Duodenal mucosa (tissue), 2 donors: ENCODE measurements at regions not wholly inside any gene's neighbourhood (a gene's known extent, or its start where the extent isn't known, plus 50 kb on each side); places are given as distances from the start of the nearest gene placed in this dataset.

Source experiments
- H3K27ac ChIP-seq: one replicate; pipeline ENCODE4 v1.7.0; 2013; ENCODE audit warnings: low read depth, low read length
- H3K27me3 ChIP-seq, 2 donors: one replicate each; pipeline ENCODE4 v1.7.0; 2013; ENCODE audit warnings: low read length in 2 of 2, control low read depth in 1 of 2; ENCODE audit not compliant: insufficient read depth in 2 of 2, control insufficient read depth in 1 of 2
- H3K36me3 ChIP-seq, 2 donors: one replicate each; pipeline ENCODE4 v1.7.0; 2013; ENCODE audit warnings: low read length in 2 of 2, control low read depth in 1 of 2; ENCODE audit not compliant: insufficient read depth in 2 of 2, control insufficient read depth in 1 of 2
- H3K4me1 ChIP-seq, 2 donors: one replicate each; pipeline ENCODE4 v1.7.0; 2013; ENCODE audit warnings: low read length in 2 of 2, control low read depth in 1 of 2; ENCODE audit not compliant: insufficient read depth in 2 of 2, control insufficient read depth in 1 of 2
- H3K4me3 ChIP-seq, 2 donors: one replicate each; pipeline ENCODE4 v1.7.0; 2013; ENCODE audit warnings: low read length in 2 of 2, low read depth in 1 of 2
- H3K9ac ChIP-seq, 2 donors: one replicate each; pipeline ENCODE4 v1.7.0; 2013; ENCODE audit warnings: low read length in 2 of 2, low read depth in 1 of 2
- H3K9me3 ChIP-seq, 2 donors: one replicate each; pipeline ENCODE4 v1.7.0; 2013; ENCODE audit warnings: low read length in 2 of 2, control low read depth in 1 of 2; ENCODE audit not compliant: control insufficient read depth in 1 of 2

DNA sequence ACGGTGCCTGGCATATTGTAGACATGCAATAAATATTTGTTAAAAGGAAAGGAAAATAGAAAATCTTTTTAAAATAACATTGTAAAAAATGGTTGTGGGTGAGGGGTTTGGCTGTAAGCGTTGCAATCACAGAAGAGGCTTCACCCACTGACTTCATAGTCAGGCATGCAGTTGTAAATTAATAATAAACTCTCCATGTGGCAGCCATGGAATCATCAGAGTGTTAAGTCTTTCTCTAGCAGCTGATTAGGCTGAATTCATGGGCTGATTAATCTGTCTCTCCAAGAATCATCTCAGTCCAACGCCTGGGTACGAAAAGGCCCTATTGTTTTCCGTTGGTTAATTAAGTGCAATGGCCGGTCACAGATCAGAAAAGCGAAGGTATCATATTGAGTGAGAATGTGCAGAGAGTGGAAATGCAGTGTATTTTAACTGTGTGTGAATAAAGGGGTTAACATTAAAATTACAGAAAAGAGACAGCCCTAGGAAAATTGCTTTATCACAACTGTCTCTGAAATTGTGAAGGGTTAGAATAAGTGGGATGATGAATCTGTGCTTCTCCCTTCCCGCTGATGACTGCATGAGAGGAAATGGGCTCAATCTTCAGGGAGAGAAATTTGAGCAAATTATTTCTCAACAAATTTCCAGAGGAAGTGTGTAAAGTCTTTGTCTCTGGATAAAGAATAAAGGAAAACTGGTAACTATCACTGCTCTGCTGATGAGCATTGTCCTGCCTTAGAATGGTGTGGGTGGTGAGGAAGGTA, 269.0 kb downstream of the FAM76B start:
- H3K9me3 ChIP-seq, result no peaks in the 10 kb centered on the region
- H3K4me1 ChIP-seq, result no peaks in the 10 kb centered on the region
- H3K36me3 ChIP-seq, result no peaks in the 10 kb centered on the region
- peaks cover 0 to under 1% of the 10 kb centered on the region in 2 donors for H3K27me3 ChIP-seq
- no peak overlapping the region for H3K27ac ChIP-seq
- no peak overlapping the region for H3K9ac ChIP-seq
- no peak overlapping the region for H3K4me3 ChIP-seq

- Histone ChIP-seq H3K4me1 (no peaks in the 10 kb centered on the region), H3K9ac (no peak overlapping the region), H3K36me3 (no peaks in the 10 kb centered on the region), H3K9me3 (no peaks in the 10 kb centered on the region), H3K27ac (no peak overlapping the region), H3K4me3 (no peak overlapping the region), H3K27me3 (peaks cover 0 to 4% of the 10 kb centered on the region in 2 donors)
These were observed 269.7 kb downstream of the FAM76B start for GRCh38 chr11:95519912-95520311.

DNA sequence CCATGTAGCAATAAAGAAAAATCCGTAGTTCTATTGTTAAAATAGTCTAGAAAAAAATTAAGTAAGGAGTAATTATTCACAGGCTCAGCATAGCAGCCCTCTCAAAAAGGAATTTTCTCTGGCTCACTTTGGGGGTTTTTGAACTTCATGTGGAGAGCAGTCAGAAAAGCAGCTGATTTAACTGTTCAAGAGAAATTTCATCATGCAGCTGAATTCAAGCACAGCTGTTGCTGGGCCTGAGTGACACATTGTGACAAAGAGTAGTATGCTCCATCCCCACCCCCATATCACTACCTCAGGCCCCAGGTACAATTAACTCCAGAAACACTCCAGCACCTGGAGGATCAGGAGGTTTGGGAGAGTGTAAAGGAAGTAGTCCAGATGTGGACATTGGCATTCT, 272.1 kb downstream of the FAM76B start:
- Histone ChIP-seq H3K27ac (no peak overlapping the region), H3K36me3 (no peaks in the 10 kb centered on the region), H3K27me3 (peaks cover 0 to 4% of the 10 kb centered on the region in 2 donors), H3K4me1 (no peaks in the 10 kb centered on the region), H3K9ac (no peak overlapping the region), H3K9me3 (no peaks in the 10 kb centered on the region), H3K4me3 (no peak overlapping the region)

- Histone ChIP-seq H3K9me3 (no peaks in the 10 kb centered on the region), H3K4me3 (no peak overlapping the region), H3K27me3 (peaks cover 0 to 4% of the 10 kb centered on the region in 2 donors), H3K9ac (no peak overlapping the region), H3K36me3 (no peaks in the 10 kb centered on the region), H3K27ac (no peak overlapping the region), H3K4me1 (no peaks in the 10 kb centered on the region)
These were observed 272.8 kb downstream of the FAM76B start for GRCh38 chr11:95516786-95517185.

DNA sequence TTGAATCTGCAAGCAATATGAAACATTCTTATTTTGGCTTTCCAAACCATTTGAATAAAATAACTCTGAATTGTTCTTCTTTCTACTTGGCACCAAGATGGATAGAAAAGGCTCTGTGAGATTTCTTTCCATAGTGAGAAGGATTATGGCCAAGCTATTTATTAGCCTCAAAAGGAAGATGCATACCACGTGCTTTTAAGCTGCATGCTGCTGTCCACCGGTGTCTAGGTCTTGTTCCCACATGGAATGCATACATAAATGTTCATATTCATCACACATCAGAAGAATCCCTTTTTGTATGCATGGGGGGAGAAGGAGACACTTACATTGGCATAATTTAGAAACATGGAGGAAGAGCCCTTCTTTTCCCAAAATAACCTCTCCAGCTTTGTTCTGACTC, 273.4 kb downstream of the FAM76B start:
- Histone ChIP-seq H3K4me1 (no peaks in the 10 kb centered on the region), H3K4me3 (no peak overlapping the region), H3K27me3 (peaks cover 0 to 4% of the 10 kb centered on the region in 2 donors), H3K9ac (no peak overlapping the region), H3K27ac (no peak overlapping the region), H3K9me3 (no peaks in the 10 kb centered on the region), H3K36me3 (no peaks in the 10 kb centered on the region)

DNA sequence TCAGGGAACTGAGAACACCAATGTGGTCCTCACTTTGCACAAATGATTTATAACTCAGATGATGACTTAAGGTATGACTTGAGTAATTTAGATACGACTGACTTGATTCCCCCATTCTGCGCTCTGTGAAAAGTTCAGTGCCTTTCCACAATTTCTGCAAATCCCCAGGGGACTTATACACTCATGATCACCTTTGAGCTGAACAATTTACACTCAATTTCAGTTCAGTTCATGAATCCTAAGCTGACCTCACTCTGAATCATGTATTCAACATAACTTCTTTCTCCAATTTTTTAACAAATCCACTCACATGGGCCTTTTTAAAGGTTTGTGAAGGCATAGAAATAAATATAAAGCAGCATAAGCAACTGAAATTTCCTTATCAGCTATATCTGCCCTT, 274.2 kb downstream of the FAM76B start:
- H3K9me3 ChIP-seq, result no peaks in the 10 kb centered on the region
- peaks cover 0 to 4% of the 10 kb centered on the region in 2 donors for H3K27me3 ChIP-seq
- no peaks in the 10 kb centered on the region for H3K36me3 ChIP-seq
- no peak overlapping the region for H3K4me3 ChIP-seq
- no peak overlapping the region for H3K9ac ChIP-seq
- no peak overlapping the region for H3K27ac ChIP-seq
- H3K4me1 ChIP-seq, result no peaks in the 10 kb centered on the region

DNA sequence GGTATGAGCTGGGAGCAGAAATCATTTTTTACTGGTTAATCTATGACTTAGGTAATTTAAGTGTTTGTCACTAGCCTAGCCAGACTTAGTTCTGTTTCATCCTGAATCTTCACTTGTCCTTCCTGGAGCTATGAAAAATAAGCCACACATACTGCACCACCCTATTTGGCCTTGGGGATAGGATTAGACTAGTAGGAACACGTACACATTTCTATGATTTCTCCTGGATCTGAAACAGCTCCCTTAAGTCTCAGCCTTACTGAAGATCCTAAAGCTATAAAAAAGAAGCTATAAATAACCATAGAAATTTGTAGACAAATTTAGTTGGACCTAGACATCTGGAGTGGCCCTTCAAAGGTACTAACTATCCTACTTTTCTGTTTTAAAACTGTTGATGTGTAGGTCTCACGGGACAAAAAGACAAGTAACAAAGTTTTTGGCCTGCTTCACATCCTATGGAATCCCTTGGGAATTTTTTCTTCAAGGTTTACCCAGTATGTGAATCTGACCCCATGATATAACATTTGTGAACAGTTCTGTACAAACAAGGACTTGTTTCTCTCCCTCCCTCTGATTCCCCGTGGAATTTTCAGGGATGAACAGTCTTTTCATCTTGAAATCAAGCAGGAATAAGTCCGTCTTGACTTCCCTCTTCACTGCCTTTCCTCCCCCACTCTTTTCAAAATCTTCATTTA, 275.0 kb downstream of the FAM76B start:
- Histone ChIP-seq H3K36me3 (no peaks in the 10 kb centered on the region), H3K27ac (no peak overlapping the region), H3K27me3 (peaks cover 0 to 4% of the 10 kb centered on the region in 2 donors), H3K9ac (no peak overlapping the region), H3K4me1 (no peaks in the 10 kb centered on the region), H3K9me3 (no peaks in the 10 kb centered on the region), H3K4me3 (no peak overlapping the region)

GRCh38 chr11:95512682-95513081, 276.9 kb downstream of the FAM76B start:
- Histone ChIP-seq H3K4me1 (no peaks in the 10 kb centered on the region), H3K4me3 (no peak overlapping the region), H3K9ac (no peak overlapping the region), H3K9me3 (no peaks in the 10 kb centered on the region), H3K27me3 (peaks cover 0 to 4% of the 10 kb centered on the region in 2 donors), H3K36me3 (no peaks in the 10 kb centered on the region), H3K27ac (no peak overlapping the region)

- peaks cover 0 to 4% of the 10 kb centered on the region in 2 donors for H3K27me3 ChIP-seq
- no peaks in the 10 kb centered on the region for H3K36me3 ChIP-seq
- H3K4me3 ChIP-seq, result no peak overlapping the region
- no peaks in the 10 kb centered on the region for H3K9me3 ChIP-seq
- no peak overlapping the region for H3K27ac ChIP-seq
- no peaks in the 10 kb centered on the region for H3K4me1 ChIP-seq
- H3K9ac ChIP-seq, result no peak overlapping the region
These were observed 277.4 kb downstream of the FAM76B start for GRCh38 chr11:95512177-95512576.

GRCh38 chr11:95508219-95508890, 277.4 kb upstream of the SESN3 start:
- Histone ChIP-seq H3K36me3 (no peaks in the 10 kb centered on the region), H3K4me3 (no peak overlapping the region), H3K27ac (no peak overlapping the region), H3K9me3 (no peaks in the 10 kb centered on the region), H3K9ac (no peak overlapping the region), H3K4me1 (no peaks in the 10 kb centered on the region), H3K27me3 (no peaks in the 10 kb centered on the region)
